Kasumi-1 (cell line): ENCODE measurements at regions not wholly inside any gene's neighbourhood (a gene's known extent, or its start where the extent isn't known, plus 50 kb on each side); places are given as distances from the start of the nearest gene placed in this dataset.
"Not testable (repeated sequence)": the region's sequence is repeated elsewhere in the genome, so short reads cannot be mapped to it uniquely, and the experiment has no call there.

ENCODE experiments used
- DNase-seq, 2 experiments: peaks; one replicate each; lab custom pipeline; 2025; lab: John Stamatoyannopoulos, UW

DNA sequence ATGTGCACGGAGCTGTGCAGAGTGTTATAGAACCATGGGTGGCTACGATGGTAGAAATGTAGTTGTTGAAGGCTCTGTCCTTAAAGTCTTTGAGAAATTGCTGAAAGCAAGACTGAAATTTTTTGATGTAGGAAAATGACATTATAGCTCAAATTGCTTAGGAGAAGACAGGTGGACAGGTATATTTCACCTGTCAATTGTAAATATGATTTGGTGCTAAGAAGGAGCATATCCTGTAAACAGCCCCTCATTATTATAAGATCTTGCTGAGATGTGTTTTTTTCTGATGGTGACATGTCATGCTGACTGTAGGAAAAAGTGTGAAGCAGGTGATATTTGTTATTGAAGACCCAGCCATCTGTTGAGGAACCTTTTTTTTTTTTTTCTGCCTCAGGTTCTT lies 377.9 kb downstream of the PSAT1 start:
- DNase-seq = no peak

DNA sequence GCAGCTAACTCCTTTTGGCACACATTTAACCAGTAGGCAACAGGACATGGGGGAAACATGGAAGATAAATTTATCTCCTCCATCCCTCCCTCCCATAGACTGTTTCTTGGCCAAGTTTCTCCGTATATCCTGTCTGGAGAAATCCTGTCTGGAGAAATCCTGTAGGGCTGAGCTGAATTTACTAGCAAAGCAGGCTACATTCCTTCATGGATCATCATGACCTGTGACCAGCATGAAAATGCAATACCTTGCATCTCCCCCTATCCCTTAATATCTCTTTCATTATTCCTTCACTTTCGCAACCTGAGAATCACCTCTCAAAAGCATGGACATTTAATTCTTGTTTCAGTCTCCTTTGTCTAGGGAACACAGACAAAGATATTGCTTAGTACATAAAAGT lies 379.1 kb downstream of the PSAT1 start:
- no peak for DNase-seq

DNA sequence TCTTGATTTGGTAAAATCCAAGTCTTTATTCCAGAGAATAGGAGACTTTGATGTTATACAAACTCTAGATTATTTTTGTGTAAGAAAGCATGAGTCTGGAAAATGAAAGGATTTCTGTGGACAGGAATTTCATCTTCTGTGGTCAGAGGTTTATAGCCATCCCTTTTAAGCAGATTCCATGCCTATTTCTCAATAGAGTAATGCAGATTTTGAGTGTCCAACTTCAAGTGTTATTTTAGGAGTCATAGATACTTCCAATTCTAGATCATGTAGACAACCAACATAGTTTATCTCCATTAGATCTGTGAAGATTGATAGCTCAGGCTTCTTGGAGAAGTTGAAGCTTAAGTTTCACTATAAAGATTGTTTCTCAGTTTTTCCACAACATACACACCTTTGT lies 379.7 kb downstream of the PSAT1 start:
- no peak for DNase-seq

DNA sequence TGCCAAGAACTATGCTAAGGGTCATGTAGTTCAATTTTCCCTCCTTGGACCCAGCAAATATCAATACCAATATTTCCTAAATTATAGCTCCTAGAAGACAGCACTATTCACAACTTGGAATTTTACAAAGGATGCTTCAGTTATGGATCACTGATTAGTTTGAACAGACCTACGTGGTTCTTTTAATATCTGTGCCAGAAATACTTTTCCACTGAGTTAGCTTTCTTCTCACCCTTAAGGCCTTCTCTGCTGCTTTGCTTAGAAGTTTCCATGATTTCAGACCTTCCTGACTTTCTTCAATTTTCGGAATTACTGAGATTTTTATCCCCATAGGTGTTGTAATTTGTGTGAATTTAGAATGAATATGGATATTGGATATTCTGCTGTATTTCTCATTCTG lies 380.4 kb downstream of the PSAT1 start:
- no peak for DNase-seq

DNA sequence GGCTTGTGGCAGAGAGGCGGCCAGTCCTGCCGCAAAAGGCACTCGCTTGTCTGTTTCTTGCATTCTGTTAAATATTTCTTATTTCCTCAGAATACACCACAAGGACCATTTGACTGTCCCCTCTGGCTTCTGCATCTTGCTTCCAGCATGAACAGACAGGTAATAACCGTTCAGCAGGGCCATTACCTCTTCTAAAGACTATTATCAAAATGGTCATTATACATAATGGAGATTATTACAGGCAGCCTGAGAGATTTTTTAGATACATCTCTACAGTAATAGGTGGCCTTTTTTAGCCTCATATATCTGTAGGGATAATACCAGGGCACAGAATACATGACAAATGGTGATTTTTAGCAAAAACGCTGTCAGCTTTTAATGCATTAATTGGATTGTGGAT lies 382.0 kb downstream of the PSAT1 start:
- DNase-seq = no peak

DNA sequence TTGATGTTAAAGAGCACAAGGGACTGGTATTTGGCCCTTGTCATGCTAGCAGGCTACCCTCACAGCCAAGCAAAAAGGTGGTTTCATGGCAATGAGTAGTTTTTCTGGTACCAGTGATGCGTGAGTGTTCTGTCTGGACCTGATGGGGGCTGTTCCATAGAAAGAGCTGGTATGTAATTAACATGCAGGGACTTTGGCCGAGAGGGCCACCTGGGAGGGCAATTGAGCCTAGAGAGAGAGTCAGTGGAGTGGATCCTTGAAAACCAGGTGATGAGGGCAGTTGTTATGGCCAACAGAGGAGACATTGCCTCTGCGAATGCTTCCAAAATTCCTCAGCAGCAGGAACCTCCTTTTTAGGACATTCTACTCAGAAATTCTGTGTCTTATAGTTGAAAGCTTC lies 383.3 kb downstream of the PSAT1 start:
- no peak for DNase-seq

DNA sequence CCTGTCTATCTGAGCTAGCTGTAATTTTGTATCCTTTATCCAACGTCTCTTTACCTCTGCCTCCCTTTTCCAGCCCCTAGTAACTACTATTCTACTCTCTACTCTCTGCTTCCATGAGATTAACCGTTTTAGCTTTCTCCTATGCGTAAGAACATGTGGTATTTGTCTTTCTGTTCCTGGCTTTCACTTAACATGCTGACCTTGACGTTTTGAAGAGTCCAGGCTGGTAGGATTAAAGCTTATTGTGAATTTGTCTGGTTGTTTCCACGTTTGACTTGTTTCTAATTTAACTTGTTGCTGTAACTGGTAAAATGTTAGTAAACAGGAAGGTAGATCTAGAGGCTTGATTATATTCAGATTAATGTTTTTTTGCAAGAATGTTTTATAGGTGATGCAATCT lies 385.3 kb downstream of the PSAT1 start:
- DNase-seq = no peak

DNA sequence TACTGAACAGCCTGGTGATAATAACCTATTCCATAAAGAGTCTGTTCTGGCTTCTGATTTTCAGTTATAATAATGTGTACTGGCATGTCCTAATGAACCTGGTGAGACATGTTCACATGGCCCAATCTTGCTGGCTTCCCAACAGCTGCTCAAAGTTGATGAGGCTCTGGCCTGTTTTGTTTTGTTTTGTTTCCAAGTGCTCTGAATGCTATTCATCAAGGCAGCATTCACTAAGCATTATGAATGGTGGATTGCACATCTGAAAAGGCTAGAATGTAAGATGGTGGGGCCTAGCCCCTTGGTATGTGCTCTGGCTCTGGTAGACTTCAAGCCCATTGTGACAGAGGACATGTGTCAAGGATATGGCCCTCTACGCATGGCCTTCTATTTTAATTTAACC lies 388.5 kb downstream of the PSAT1 start:
- DNase-seq = no peak

DNA sequence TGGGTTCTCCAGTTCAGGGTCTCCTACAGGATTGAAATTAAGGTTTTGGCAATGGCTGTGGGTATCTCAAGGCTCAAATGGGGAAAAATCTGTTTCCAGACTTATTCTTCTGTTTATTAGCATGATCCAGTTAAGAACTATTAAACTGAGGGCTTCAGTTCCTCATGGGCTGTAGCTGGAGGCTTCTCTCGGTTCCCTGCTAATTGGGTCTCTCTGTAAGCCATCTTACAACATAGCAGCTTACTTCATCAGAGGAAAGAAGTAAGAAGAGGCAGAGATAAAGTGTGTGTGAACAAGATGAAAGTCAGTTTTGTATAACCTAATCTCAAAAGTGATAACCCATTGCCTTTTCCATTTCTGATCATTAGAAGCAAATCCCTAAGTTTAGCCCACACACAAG lies 391.9 kb downstream of the PSAT1 start:
- DNase-seq = no peak

DNA sequence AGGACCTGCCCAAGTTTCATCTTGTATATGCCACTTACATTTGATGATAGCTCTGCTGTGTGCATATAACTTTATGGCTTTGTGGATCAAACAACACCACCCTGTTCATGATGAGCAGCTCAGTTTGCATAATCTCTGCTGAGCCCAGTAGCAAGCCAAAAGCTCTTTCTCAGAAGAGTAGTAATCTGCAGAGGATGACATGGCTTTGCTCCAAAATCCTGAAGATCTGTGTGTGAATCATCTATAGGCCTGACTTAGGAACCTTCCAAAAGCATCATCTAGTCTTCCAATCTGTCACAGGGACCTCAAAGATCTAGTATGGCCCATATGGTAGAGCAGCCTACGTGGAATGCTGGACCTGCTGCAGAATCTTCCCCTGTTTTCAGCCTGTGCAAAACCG lies 394.6 kb downstream of the PSAT1 start:
- DNase-seq = no peak

DNA sequence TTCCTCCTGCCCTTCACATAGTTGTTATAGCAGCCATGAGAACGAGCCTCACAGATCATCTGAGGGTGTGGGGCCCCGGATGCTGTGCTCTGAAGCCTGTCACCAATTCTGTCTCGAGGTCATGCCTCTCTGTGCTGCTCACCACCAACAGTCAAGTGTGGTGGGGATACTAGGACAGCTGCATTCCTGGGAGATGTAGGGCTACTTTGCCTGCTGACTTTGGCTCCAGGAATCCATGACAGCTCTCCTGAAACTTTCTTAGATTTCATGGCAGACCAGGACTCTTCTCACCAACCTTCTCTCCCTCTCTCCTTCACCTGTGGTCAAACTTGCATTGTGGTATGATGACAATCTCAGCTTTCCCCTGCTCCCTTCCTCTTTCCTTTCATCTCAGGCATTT lies 395.9 kb downstream of the PSAT1 start:
- no peak for DNase-seq

DNA sequence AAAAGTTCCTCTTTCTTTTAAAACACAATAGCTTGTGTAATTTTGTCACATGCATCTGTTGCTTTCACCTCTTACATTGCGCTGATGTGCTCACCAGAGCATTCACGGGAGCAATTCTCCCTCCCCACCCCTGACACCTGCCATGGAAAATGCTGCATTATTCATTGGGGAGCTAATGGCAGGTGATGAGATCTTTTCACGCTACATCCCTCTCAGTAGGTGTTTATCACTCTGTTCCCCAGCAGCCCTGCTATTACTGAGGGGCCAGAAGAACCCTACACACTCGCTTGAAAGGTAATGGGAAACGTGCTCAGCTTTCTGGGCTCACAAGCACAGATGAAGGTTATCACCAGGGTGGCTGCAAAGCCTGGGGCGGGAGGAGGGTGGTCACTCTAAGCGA lies 398.0 kb downstream of the PSAT1 start:
- DNase-seq = no peak

DNA sequence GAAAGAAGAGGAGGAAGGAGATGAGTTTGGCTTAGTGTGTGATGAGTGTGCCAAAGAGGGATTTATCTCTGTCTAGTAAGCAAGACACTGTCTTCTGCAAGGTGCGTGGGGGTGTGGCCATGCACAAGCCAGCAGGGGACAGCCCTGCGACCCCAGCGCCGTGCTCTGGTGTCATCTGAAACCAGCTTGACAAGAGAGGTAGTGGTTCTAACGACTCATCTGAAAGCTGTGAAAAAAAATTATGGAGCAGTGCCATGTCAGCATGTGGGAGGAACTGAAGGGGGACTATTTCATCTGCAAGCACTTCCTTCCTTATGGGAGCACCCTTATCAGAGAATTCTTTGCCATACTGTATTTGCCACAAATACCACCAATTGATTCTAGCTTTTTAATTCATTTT lies 398.6 kb downstream of the PSAT1 start:
- peak; percentile 89 for DNase-seq

DNA sequence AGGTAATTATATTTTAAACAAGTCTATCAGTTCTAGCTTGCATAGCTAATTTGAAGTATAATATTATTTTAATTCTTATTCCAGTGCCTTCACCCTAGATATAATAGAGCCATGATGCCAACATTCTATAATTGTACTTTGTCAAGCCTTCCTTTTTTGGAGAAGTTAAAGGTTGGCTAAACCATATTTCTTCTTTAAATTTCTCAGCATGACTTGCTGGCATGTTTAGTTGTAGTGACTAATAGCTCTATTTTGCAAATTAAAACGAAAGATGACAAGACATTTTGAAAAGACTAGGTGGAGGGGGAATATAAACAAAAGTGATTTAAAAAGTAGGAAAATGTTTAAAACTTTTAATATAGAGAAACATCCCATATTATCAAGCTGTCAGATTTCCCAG lies 400.7 kb downstream of the PSAT1 start:
- no peak for DNase-seq

DNA sequence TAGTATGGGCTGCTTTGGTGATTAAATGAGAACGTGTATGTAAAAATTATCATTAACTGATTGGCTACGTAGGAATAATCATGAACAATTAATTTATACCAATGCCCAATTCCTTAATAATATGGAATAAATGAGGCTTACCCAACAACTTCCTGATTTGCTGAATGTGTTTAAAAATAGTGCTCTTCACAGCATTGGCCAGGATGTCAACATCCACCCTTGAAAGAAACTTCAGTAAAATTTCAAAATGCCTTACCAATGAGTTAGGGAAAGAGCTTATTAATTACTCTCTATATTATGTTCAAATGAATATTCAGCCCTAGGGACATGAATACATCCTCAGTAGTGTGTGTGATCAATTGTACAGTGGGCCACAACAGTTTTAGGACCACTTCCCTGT lies 401.4 kb downstream of the PSAT1 start:
- DNase-seq = peak in 1 of 2 experiments; percentile 13

DNA sequence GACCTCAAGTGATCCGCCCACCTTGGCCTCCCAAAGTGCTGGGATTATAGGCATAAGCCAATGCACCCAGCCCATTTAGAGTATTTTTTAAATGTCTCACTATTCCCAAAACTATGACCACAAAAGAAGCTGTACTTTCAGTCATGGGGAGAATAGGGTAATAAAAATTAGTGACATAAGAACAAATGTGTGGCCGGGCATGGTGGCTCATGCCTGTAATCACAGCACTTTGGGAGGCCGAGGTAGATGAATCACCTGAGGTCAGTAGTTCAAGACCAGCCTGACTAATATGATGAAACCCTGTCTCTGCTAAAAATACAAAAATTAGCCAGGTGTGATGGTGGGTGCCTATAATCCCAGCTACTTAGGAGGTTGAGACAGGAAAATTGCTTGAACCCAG lies 402.3 kb downstream of the PSAT1 start:
- DNase-seq = not testable (repeated sequence)

DNA sequence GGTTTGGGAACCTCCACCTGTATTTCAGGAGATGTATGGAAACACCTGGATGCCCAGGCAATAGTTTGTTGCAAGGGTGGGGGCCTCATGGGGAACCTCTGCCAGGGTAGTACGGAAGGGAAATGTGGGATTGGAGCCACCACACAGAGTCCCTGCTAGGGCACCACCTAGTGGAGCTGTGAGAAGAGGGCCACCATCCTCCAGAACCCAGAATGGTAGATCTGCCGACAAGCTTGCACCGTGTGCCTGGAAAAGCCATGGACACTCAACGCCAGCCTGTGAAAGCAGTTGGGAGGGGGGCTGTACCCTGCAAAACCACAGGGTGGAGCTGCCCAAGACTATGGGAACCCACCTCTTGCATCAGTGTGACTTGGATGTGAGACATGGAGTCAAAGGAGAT lies 407.2 kb downstream of the PSAT1 start:
- DNase-seq = peak; percentile 23 to 29

DNA sequence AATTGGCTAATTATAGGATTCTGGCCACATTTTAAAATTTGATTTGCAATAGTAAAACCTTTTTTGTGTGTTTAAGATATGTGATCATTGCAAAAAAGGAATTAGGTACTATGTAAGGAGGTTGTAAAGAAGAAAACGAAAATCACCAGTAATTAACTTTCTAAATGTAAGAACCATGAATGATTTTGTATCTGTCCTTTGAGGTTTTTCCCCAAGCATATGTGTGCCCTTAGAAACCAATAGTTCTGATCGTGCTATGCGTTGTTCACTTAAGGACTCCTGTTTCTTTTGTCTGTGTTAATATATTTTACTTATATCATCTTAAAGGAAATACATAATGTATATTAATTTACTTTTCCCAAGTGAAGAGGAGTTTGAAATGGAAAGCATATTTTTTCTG lies 410.2 kb downstream of the PSAT1 start:
- no peak for DNase-seq

DNA sequence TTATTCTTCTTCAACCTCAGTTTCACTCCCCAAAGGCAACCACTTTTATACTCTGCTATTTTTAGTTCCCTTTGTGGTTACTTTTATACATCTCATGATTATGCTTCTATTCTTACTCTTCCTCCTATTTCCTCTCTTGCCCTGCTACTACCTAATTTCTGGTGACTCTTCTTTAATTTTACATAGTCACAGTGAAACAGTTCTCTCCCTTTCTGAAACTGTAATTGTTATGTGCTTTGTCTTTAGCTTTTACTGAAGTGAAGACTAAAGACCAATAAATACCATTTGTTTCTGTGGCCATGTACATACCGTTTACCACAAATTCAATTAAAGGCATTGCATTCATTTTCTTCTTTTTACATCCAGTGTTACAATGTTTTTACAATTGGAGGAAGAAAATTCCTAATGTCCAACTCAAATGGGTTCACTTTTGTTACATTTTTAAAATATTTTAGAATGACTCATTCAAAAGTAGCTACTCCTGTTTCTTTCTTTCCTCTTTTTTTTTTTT lies 410.6 kb downstream of the PSAT1 start:
- DNase-seq = peak; percentile 74 to 77

DNA sequence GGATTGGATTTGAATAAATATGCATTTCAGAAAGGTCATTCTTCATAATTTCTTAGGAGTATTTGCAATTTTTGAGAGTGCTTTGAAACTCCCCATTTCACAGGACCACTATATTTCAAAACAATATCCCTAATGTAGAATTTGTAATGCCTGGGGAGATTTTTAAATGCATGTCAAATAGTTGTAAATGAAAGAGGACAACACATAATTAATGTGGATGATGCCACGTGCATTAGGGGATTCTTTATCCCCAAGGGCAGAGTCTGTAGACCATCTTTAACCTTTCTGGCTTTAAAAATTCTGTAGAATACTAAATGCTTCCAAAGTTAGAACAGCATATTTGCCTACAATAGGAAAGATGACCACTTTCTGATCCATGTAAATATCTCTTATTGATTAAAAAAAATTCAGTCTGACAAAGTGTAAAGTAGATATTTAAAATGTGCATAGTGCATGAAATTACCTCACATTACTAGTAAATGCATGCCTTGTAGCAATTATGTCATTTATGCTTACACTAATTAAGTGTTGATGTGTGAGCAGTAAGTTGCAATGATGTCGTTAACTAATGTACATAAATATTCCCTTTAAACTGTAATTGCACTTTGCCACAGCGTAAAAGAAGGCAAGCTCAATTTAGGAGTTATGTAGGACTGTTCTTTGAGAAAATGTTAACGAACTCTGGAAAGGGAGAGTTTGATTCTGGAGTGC lies 416.1 kb downstream of the PSAT1 start:
- no peak for DNase-seq

DNA sequence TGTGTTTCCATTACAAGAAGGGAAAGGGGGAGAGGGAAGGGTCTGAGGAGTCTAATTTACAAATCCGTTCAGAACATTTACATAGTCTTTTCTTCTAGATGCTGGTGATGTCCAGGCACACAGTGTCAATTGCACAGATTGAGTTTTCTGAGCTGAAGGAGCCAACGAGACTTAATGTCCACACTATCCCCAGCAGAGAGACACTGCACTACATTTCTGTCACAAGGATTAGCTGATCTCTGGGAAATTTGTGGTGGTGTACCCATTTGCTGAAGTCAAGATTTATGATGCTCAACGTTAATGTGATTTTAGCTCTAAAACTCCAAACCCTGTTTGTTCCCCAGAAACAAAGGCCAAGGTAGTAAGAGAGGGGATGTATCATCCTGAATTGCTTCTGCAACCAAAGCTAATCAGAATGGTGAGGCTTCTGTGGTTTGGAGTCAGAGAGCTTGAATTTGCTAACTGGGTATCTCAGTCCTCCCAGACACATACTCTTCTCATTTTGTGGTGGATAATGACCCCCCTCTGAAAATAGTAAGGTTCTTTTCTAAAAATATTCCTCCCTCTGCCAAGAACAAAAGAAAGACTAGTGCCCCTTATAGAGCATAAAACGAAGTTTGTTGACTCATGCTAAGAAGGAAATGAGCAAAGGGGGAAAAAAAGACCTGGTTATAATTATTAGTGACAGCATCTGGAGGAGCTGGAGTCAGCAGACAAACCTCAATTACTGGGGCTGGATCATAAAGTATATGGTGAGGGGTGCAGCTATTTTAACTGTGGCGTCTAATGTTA lies 416.9 kb downstream of the PSAT1 start:
- peak; percentile 29 to 40 for DNase-seq

DNA sequence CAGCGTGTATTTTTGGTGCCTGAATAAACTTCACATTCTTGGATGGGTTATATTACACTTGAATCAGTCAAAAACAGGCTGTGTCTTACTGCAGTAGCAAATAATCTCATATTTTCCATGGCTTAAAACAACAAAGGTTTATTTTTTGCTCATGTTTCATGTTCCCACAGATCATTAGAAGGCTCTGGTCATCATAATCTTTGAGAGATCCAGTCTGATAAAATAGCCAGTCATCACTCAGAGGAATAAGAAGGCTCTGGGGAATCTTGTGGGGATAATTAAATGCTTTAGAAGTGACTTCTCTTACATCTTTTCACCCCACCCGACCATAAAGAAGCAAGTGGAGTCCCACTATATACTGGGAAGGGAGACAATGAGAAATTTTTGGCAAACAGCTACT lies 417.7 kb downstream of the PSAT1 start:
- DNase-seq = no peak

DNA sequence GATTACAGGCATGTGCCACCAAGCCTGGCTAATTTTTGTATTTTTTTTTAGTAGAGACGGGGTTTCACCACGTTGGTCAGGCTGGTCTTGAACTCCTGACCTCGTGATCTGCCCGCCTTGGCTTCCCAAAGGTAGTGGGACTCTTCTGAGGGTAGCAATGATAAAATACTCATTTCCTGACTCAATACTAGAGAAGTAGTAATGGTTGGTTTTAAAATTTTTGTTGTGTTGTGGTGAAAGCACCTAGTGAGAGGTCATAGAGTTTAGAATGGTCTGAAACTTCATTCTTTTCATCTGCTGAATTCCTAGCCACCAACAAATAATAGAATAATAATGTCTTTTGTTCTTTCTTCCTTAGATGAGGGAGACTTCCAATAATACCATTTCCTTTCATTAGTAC lies 422.1 kb downstream of the PSAT1 start:
- not testable (repeated sequence) for DNase-seq

DNA sequence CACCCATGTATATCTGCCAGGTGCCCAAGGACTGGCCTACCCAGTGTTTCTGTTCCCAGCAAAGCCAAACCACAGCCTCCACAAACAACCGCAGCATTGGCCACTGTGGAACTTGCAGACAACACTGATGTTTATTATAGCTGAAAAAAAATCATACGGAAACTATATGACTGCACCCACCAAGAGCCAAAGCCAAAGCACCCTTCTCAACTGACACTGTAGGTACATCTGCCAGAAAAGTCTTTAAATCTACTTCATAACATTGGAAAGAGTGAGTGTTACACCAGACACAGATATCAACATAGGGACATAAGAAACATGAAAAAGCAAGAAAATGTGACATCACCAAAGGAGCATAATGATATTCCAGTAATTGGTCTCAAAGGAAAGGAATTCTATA lies 428.0 kb downstream of the PSAT1 start:
- no peak for DNase-seq
